GM18951 (cell line): ENCODE measurements at regions not wholly inside any gene's neighbourhood (a gene's known extent, or its start where the extent isn't known, plus 50 kb on each side); places are given as distances from the start of the nearest gene placed in this dataset.

Experiments
- POLR2A ChIP-seq: IDR thresholded peaks from 4 replicates; pipeline ENCODE4 v1.6.1; 2011; ENCODE audit warnings: mild to moderate bottlenecking; ENCODE audit not compliant: insufficient read length, insufficient read depth; ENCODE audit errors: extremely low read depth
- in situ Hi-C: fragments of 300-500 bp; cut with MboI; formaldehyde crosslinking; loops from one replicate; pipeline ENCODE4 v1.12.0; 2022; ENCODE audit warnings: low sequenced_read_pairs, mixed read lengths, inconsistent platforms; ENCODE audit not compliant: unreplicated experiment

GRCh38 chr12:108043286-108043685 is 85.8 kb upstream of the WSCD2 start:
- in situ Hi-C loops, result no loop called here

DNA sequence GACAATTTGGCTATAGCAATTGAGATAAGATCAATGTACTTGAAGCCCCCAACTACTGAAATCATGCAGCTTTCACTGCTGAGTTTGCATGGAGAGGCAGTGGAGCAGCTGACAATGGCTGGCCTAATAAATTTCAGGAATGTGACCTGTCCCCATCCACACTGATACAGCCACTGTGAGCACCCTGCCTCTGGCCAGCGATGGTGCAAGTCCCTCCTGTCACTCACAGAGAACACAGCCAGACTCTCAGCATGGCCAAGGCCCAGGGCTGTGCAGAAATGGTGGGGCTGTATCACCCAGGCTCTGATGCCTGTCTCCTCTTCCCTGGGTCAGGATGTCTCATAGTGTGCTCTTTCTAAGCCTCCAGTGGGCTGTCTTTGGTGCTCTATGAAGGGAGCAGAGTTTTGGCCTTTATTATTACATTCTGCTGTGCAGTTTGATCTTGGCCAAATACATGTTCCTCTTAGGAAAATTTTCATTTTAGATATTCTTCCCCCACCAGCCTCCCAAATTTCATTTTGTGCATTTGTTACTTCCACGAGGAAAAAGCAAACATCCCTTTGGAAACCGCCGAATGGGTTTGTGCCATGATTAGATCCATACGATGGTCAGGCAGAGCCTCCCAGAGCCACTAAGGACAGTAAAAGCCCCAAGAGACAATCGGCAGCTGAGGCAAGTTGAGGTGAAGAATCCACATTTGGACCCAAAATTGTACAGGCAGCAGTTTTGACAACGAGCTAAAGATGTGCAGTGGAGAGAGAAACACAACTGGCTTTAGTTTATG is 85.1 kb upstream of the WSCD2 start:
- in situ Hi-C loops, result no loop called here
- no peak for TF ChIP-seq POLR2A

More at GRCh38 chr12:108043286-108043685, 85.8 kb upstream of the WSCD2 start:
- no peak for TF ChIP-seq POLR2A

GRCh38 chr12:108046135-108046534 is 83.0 kb upstream of the WSCD2 start:
- in situ Hi-C loops, result no loop called here
- no peak for TF ChIP-seq POLR2A

GRCh38 chr12:108046650-108047049 is 82.4 kb upstream of the WSCD2 start:
- in situ Hi-C loops, result no loop called here
- no peak for TF ChIP-seq POLR2A

DNA sequence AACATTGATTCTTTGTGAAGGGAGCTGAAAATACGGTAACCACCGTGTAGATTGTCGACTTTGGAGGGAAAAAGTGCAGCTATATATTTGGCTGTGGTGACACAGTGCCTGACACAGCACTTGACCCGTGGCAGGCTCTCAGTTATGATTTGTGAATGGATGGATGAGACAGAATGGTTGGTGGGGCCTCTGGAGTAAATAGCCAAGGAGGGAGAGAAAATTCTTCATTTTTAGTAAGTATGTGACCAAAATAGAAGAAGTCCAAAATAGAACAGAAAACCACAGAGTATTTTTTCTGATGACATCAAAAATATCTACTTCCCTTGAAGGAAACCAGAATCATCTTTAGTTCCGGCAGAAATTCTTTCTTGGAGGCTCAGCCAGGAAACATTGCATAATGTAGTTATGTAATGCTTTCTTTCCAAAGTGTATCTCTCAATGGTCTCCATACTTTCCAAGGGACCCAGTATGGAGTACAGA is 82.0 kb upstream of the WSCD2 start:
- TF ChIP-seq POLR2A, result no peak
- in situ Hi-C loops, result no loop called here

- TF ChIP-seq POLR2A, result no peak
- in situ Hi-C loops, result no loop called here
Measured at GRCh38 chr12:108048686-108049085, 80.4 kb upstream of the WSCD2 start.

- in situ Hi-C loops, result no loop called here
- TF ChIP-seq POLR2A, result no peak
Measured at GRCh38 chr12:108050696-108051095, 78.4 kb upstream of the WSCD2 start.

DNA sequence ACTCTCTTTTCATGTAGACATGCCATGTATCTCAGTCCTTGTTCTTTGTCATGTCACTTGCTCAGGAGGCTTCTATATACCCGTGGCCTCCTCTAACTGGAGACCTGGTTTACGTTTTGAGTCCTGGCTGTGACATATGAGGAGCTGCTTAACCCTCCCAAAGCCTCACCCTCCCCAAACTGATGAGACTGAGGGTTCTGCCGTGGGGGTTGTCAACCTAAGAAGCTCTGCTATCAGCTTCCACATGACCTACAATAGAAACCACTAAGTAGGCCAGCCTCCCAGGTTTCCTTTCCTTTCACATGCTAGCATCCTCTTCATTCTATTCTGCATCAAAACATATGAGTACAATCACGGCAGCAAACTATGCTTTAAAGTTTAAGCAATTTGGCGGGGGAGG is 76.8 kb upstream of the WSCD2 start:
- TF ChIP-seq POLR2A, result no peak
- in situ Hi-C loops, result no loop called here

DNA sequence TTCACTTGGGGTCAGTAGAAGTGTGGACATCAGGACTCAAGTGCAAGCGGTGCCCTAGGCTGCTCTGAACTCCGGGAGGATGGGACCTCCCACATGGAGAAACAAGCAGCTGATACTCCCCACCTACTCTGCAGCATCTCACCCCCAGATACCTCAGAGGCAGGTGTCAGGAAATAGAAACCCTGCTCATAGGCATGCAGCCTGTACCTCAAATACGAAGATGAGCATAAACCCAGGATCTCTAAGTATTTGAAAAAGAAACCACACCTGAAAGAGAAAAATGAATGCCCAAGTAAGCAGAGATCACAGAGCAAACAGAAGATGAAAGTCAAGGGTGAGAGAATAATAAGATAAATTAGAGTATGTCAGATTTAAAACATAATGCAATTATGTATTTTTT is 75.6 kb upstream of the WSCD2 start:
- in situ Hi-C loops, result no loop called here
- no peak for TF ChIP-seq POLR2A

GRCh38 chr12:108054496-108054895 is 74.6 kb upstream of the WSCD2 start:
- in situ Hi-C loops, result no loop called here

DNA sequence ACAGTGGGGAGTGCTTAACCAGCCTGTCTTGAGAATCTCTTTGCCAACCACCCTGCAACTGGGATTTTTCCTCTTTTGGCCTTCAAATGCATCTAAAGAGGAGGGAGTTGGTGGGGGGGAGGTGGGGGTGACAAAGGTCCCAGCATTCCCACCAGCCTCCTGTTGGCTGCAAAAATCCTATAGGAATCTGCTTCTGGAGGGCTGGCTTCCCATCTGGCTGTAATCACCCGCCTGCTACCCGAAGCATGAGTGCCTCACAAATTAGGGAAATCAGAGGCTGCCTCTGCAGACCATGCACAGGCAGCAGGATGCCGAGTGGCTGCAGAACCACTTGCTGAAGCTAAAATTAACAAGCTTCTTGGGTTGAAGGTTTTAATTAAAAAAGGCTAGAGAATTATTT is 73.9 kb upstream of the WSCD2 start:
- in situ Hi-C loops, result no loop called here

More at GRCh38 chr12:108054496-108054895, 74.6 kb upstream of the WSCD2 start:
- no peak for TF ChIP-seq POLR2A

DNA sequence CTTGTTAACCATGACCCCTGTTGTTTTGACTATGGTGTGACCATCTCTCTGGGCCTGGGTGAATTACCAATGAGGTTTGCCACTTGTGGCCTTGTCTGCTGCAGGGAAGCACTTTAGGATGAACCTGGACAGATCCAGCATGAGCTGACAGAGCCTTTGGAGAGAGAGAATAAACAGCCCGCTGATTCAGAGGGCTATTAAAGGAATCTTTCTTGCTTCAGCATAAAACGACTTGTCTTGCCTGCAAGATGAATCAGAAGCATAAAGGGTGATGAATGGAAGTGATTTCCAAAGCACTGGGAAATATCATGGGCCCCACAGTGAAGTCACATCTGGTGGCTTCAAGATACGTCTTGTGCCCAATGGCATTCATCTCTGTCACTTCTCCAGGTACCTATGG is 69.0 kb upstream of the WSCD2 start:
- no peak for TF ChIP-seq POLR2A
- in situ Hi-C loops, result no loop called here

More for the DNA sequence above, 73.9 kb upstream of the WSCD2 start:
- TF ChIP-seq POLR2A, result no peak

- no peak for TF ChIP-seq POLR2A
Measured at GRCh38 chr12:108060903-108061302, 68.2 kb upstream of the WSCD2 start.

DNA sequence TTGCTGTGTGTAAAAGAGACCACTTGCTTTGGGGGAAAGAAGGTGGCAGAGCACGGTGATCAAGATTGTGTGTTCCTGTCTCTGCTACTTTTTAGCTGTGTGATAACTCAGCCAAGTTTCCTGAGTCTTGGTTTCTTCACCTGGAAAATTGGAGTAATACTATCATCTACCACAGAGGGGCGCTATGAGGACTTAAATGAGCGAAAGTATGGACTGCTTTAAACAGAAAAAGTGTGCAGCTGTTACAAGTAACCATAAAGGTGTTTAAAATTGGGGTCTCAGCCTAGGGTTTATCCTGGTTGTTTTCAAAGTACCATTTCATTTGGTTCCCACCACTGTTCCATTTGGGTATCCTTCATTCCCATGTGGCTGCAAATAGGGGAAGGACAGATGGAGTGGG is 65.9 kb upstream of the WSCD2 start:
- in situ Hi-C loops, result no loop called here
- TF ChIP-seq POLR2A, result no peak

More at GRCh38 chr12:108060903-108061302, 68.2 kb upstream of the WSCD2 start:
- in situ Hi-C loops, result no loop called here

GRCh38 chr12:108065069-108065468 is 64.0 kb upstream of the WSCD2 start:
- no peak for TF ChIP-seq POLR2A
- in situ Hi-C loops, result no loop called here
